Esophagus (tissue), 2 donors: ENCODE measurements at regions not wholly inside any gene's neighbourhood (a gene's known extent, or its start where the extent isn't known, plus 50 kb on each side); places are given as distances from the start of the nearest gene placed in this dataset.
"Not testable (repeated sequence)": the region's sequence is repeated elsewhere in the genome, so short reads cannot be mapped to it uniquely, and the experiment has no call there.

Experiments
- H3K27ac ChIP-seq, 2 donors: one replicate each; pipeline ENCODE4 v1.5.1; 2013; ENCODE audit warnings: low read depth in 2 of 2, mild to moderate bottlenecking in 2 of 2, inconsistent platforms in 1 of 2, low read length in 1 of 2, moderate library complexity in 1 of 2
- H3K27me3 ChIP-seq, 2 donors: one replicate each; pipeline ENCODE4 v1.6.1; 2013; ENCODE audit warnings: low read length in 2 of 2, control low read depth in 1 of 2, mild to moderate bottlenecking in 1 of 2; ENCODE audit not compliant: insufficient read depth in 2 of 2, control insufficient read depth in 1 of 2
- H3K36me3 ChIP-seq, 2 donors: one replicate each; pipeline ENCODE4 v1.6.1; 2013; ENCODE audit warnings: low read length in 1 of 2; ENCODE audit not compliant: control insufficient read depth in 2 of 2, insufficient read depth in 2 of 2
- H3K4me1 ChIP-seq, 2 donors: one replicate each; pipeline ENCODE4 v1.6.1; 2013; ENCODE audit warnings: low read length in 1 of 2; ENCODE audit not compliant: control insufficient read depth in 2 of 2, insufficient read depth in 2 of 2
- H3K4me3 ChIP-seq, 2 donors: one replicate each; pipeline ENCODE4 v1.5.1; 2013; ENCODE audit warnings: low read length in 2 of 2, mild to moderate bottlenecking in 2 of 2, low read depth in 1 of 2, moderate library complexity in 1 of 2
- H3K9me3 ChIP-seq, 2 donors: one replicate each; pipeline ENCODE4 v1.6.1; 2013; ENCODE audit warnings: mild to moderate bottlenecking in 2 of 2, low read depth in 1 of 2, low read length in 1 of 2, moderate library complexity in 1 of 2; ENCODE audit not compliant: control insufficient read depth in 2 of 2, insufficient read depth in 1 of 2
- WGBS, 2 donors: extraction: QIAGEN DNeasy Blood & Tissue Kit; methylation state at CpG; one replicate each; pipeline ENCODE4 v1.1.7; 2013; 5-methylcytosine and 5-hydroxymethylcytosine counted together
- donor health status: healthy with polysubstance abuse.
- donor health status: Bipolar disorder and iron deficiency.

- Histone ChIP-seq H3K4me3 (no peak overlapping the region), H3K27me3 (no peaks in the 10 kb centered on the region), H3K9me3 (no peaks in the 10 kb centered on the region), H3K4me1 (no peaks in the 10 kb centered on the region), H3K27ac (no peak overlapping the region), H3K36me3 (no peaks in the 10 kb centered on the region)
Measured at GRCh38 chr2:71974846-71975245, 172.8 kb downstream of the CYP26B1 start.

- H3K4me1 ChIP-seq = no peaks in the 10 kb centered on the region
- H3K27me3 ChIP-seq = no peaks in the 10 kb centered on the region
- no peak overlapping the region for H3K27ac ChIP-seq
- 59 to 64% methylated on average over 4 of the region's 4 CpGs for WGBS, 2 donors
- H3K36me3 ChIP-seq = no peaks in the 10 kb centered on the region
- H3K9me3 ChIP-seq = no peaks in the 10 kb centered on the region
- no peak overlapping the region for H3K4me3 ChIP-seq
Measured at GRCh38 chr2:71971493-71971892, 176.2 kb downstream of the CYP26B1 start.

DNA sequence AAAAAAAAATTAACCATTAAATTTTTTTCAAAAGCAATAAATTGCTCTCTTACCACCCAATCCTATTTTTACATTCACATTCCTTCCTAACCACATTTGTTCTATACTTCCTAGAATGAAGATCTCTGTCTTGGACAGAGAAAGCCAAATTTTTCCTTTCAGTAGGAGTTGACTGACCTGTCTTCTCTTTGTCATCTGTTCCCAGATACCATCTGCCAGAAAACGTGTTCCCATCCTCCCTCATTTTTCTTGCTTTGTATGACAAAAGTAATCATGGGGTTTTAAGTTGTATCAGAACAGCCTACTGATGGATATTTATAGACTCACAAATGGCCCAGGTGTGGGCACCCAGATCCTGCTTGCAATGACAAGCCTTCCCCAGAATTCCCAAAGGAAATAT lies 182.1 kb downstream of the CYP26B1 start:
- no peaks in the 10 kb centered on the region for H3K9me3 ChIP-seq
- WGBS, 2 donors = 26 to 44% methylated on average over 1 of the region's 1 CpG
- no peak overlapping the region for H3K27ac ChIP-seq
- H3K27me3 ChIP-seq = no peaks in the 10 kb centered on the region
- no peaks in the 10 kb centered on the region for H3K36me3 ChIP-seq
- H3K4me3 ChIP-seq = no peak overlapping the region
- H3K4me1 ChIP-seq = peaks cover 0 to 2% of the 10 kb centered on the region in 2 donors

DNA sequence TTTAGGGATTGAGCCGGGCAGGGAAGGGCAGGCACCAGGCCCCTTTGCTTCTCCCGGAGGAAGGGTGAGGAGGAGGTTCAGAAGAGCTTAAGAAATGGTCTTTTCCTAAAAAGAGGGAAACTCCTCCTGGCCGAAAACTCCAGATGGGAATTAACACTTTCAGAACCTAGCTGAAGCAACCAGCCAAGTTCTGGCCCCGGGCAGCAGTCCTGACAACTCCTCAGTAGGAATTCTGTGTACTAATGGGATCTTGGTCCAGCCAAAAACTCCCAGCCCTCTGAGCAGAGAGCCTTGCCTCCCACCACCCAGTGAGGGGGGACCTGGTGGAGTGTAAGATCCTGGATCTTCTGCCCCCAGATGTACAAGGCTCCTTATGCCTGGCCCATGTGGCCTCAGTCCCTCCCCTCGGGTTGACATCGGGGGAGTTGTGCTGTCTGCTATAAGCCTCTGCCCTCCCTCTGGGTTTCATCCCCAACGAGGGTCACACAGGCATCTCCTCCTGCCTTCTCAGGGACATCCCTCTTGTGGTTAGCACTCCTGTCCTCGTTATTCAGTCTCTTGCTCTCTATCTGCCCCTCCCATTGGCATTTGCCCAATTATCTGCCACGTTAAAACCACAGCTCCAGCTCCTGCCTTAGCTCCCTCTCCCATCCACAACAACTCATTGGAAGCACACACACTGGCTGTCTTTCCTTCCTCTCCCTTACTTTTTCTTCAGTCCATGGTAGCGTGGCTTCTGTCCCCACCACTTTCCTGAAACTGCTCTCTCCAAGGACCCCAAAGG lies 184.6 kb downstream of the CYP26B1 start:
- 40 to 41% methylated on average over 10 of the region's 10 CpGs for WGBS, 2 donors
- no peak overlapping the region for H3K4me3 ChIP-seq
- no peaks in the 10 kb centered on the region for H3K36me3 ChIP-seq
- peaks cover 0 to 2% of the 10 kb centered on the region in 2 donors for H3K4me1 ChIP-seq
- H3K27ac ChIP-seq = no peak overlapping the region
- no peaks in the 10 kb centered on the region for H3K27me3 ChIP-seq
- H3K9me3 ChIP-seq = no peaks in the 10 kb centered on the region

GRCh38 chr2:71962350-71962749 lies 185.3 kb downstream of the CYP26B1 start:
- H3K4me1 ChIP-seq = peaks cover 0 to 2% of the 10 kb centered on the region in 2 donors
- H3K27ac ChIP-seq = no peak overlapping the region
- H3K9me3 ChIP-seq = no peaks in the 10 kb centered on the region
- H3K4me3 ChIP-seq = no peak overlapping the region
- 74% methylated on average over 3 of the region's 3 CpGs for WGBS, 2 donors
- no peaks in the 10 kb centered on the region for H3K27me3 ChIP-seq
- no peaks in the 10 kb centered on the region for H3K36me3 ChIP-seq

- Histone ChIP-seq H3K27ac (no peak overlapping the region), H3K36me3 (no peaks in the 10 kb centered on the region), H3K4me3 (no peak overlapping the region), H3K4me1 (peaks cover 0 to 2% of the 10 kb centered on the region in 2 donors), H3K9me3 (no peaks in the 10 kb centered on the region), H3K27me3 (no peaks in the 10 kb centered on the region)
- WGBS, 2 donors = 74 to 81% methylated on average over 5 of the region's 5 CpGs
Measured at GRCh38 chr2:71961289-71962027, 186.2 kb downstream of the CYP26B1 start.

- Histone ChIP-seq H3K27ac (no peak overlapping the region), H3K4me3 (no peak overlapping the region), H3K36me3 (no peaks in the 10 kb centered on the region), H3K27me3 (no peaks in the 10 kb centered on the region), H3K9me3 (no peaks in the 10 kb centered on the region), H3K4me1 (peaks cover 0 to 2% of the 10 kb centered on the region in 2 donors)
Measured at GRCh38 chr2:71959494-71959893, 188.2 kb downstream of the CYP26B1 start.

- not testable (repeated sequence) for H3K9me3 ChIP-seq, H3K4me3 ChIP-seq, H3K27me3 ChIP-seq, H3K27ac ChIP-seq, H3K36me3 ChIP-seq, H3K4me1 ChIP-seq
- WGBS, 2 donors = 96% methylated on average over 1 of the region's 1 CpG
Measured at GRCh38 chr2:71958426-71958825, 189.2 kb downstream of the CYP26B1 start.

GRCh38 chr2:71952572-71953188 lies 195.0 kb downstream of the CYP26B1 start:
- WGBS, 2 donors = 44 to 65% methylated on average over 6 of the region's 6 CpGs
- H3K4me3 ChIP-seq = no peak overlapping the region
- no peaks in the 10 kb centered on the region for H3K36me3 ChIP-seq
- peaks cover 2 to 13% of the 10 kb centered on the region in 2 donors for H3K4me1 ChIP-seq
- no peaks in the 10 kb centered on the region for H3K9me3 ChIP-seq
- H3K27me3 ChIP-seq = no peaks in the 10 kb centered on the region
- H3K27ac ChIP-seq = peak overlapping the region; percentile 61 to 82
